Liver (tissue), 3 donors: ENCODE measurements at regions not wholly inside any gene's neighbourhood (a gene's known extent, or its start where the extent isn't known, plus 50 kb on each side); places are given as distances from the start of the nearest gene placed in this dataset.

Experiments
- EGR1 ChIP-seq, 2 donors: IDR thresholded peaks; 2 replicates each; pipeline ENCODE4 v1.6.1; 2016 to 2018; ENCODE audit warnings: antibody characterized with exemption in 2 of 2, low read depth in 2 of 2
- FOXA1 ChIP-seq: IDR thresholded peaks from 2 replicates; pipeline ENCODE4 v1.6.1; 2016; ENCODE audit warnings: antibody characterized with exemption
- GABPA ChIP-seq, 2 donors: IDR thresholded peaks in 1 of 2; conservative IDR thresholded peaks in 1 of 2; 2 replicates each; pipeline ENCODE4 v1.6.1; 2016; ENCODE audit warnings: antibody characterized with exemption in 2 of 2, mild to moderate bottlenecking in 1 of 2, moderate library complexity in 1 of 2
- HNF4A ChIP-seq, 2 donors: conservative IDR thresholded peaks; 2 replicates each; pipeline ENCODE4 v1.6.1; 2016; ENCODE audit warnings: antibody characterized with exemption in 2 of 2, mild to moderate bottlenecking in 2 of 2
- JUND ChIP-seq, 2 donors: IDR thresholded peaks; 2 replicates each; pipeline ENCODE4 v1.6.1; 2016; ENCODE audit warnings: antibody characterized with exemption in 2 of 2
- NR2F2 ChIP-seq: IDR thresholded peaks from 2 replicates; pipeline ENCODE4 v1.6.1; 2016; ENCODE audit warnings: antibody characterized with exemption
- RAD21 ChIP-seq, 2 donors: IDR thresholded peaks; 2 replicates each; pipeline ENCODE4 v1.6.1; 2016; ENCODE audit warnings: antibody characterized with exemption in 2 of 2, mild to moderate bottlenecking in 2 of 2
- RXRA ChIP-seq, 2 donors: IDR thresholded peaks; 2 replicates each; pipeline ENCODE4 v1.6.1; 2017 to 2018; ENCODE audit warnings: antibody characterized with exemption in 2 of 2, mild to moderate bottlenecking in 1 of 2
- TAF1 ChIP-seq: conservative IDR thresholded peaks from 2 replicates; pipeline ENCODE4 v1.6.1; 2016; ENCODE audit warnings: antibody characterized with exemption, mild to moderate bottlenecking
- YY1 ChIP-seq: IDR thresholded peaks from 2 replicates; pipeline ENCODE4 v1.6.1; 2016; ENCODE audit warnings: antibody characterized with exemption, mild to moderate bottlenecking
- ZBTB33 ChIP-seq: IDR thresholded peaks from 2 replicates; pipeline ENCODE4 v1.6.1; 2016; ENCODE audit warnings: antibody characterized with exemption
- TF ChIP-seq, protein P1 (sequence below): fragments of 150-350 bp; IDR thresholded peaks from 2 replicates; pipeline ENCODE4 v1.5.1; 2017; ENCODE audit warnings: improper control_type of control experiment, low read depth, low read length; ENCODE audit not compliant: missing input control
- TF ChIP-seq, protein P2 (sequence below): IDR thresholded peaks from 2 replicates; pipeline ENCODE4 v1.6.1; 2016; ENCODE audit warnings: antibody characterized with exemption
- TF ChIP-seq, protein P3 (sequence below): IDR thresholded peaks from 2 replicates; pipeline ENCODE4 v1.6.1; 2016; ENCODE audit warnings: antibody characterized with exemption
- donor health status: healthy.
- donor health status: healthy.

DNA sequence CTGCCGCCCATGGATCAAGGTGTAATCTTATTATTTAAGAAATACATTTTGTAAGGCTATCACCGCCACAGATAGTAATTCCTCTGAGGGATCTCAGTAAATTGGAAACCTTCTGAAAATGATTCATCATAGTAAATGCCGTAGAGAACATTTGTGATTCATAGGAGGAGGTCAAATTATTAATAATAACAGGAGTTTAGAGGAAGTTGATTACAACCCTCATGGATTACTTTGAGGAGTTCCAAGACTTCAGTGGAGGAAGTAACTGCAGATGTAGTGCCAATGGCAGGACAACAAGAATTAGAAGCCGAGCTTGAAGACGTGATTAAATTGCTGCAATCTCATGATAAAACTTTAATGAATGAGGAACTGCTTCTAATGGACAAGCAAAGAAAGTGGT lies 280.1 kb downstream of the PTPRC start:
- TF ChIP-seq, protein P1, sequence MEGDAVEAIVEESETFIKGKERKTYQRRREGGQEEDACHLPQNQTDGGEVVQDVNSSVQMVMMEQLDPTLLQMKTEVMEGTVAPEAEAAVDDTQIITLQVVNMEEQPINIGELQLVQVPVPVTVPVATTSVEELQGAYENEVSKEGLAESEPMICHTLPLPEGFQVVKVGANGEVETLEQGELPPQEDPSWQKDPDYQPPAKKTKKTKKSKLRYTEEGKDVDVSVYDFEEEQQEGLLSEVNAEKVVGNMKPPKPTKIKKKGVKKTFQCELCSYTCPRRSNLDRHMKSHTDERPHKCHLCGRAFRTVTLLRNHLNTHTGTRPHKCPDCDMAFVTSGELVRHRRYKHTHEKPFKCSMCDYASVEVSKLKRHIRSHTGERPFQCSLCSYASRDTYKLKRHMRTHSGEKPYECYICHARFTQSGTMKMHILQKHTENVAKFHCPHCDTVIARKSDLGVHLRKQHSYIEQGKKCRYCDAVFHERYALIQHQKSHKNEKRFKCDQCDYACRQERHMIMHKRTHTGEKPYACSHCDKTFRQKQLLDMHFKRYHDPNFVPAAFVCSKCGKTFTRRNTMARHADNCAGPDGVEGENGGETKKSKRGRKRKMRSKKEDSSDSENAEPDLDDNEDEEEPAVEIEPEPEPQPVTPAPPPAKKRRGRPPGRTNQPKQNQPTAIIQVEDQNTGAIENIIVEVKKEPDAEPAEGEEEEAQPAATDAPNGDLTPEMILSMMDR, result no peak
- TF ChIP-seq GABPA (IDR thresholded peaks at IDR 0.05 in 1 of 2, conservative IDR thresholded peaks at IDR 0.05 in 1 of 2), result no peak
- no peak for TF ChIP-seq JUND (IDR thresholded peaks at IDR 0.05)
- no peak for TF ChIP-seq RAD21 (IDR thresholded peaks at IDR 0.05)
- no peak for TF ChIP-seq EGR1 (IDR thresholded peaks at IDR 0.05; ENCODE audit: low read depth in 2 of 2)
- no peak for TF ChIP-seq TAF1
- TF ChIP-seq NR2F2, result no peak
- TF ChIP-seq, protein P2, sequence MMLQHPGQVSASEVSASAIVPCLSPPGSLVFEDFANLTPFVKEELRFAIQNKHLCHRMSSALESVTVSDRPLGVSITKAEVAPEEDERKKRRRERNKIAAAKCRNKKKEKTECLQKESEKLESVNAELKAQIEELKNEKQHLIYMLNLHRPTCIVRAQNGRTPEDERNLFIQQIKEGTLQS, result no peak
- TF ChIP-seq, protein P3, sequence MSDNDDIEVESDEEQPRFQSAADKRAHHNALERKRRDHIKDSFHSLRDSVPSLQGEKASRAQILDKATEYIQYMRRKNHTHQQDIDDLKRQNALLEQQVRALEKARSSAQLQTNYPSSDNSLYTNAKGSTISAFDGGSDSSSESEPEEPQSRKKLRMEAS, result no peak
- no peak for TF ChIP-seq ZBTB33
- TF ChIP-seq YY1, result no peak
- no peak for TF ChIP-seq RXRA (IDR thresholded peaks at IDR 0.05)
- TF ChIP-seq FOXA1, result no peak
- TF ChIP-seq HNF4A (conservative IDR thresholded peaks at IDR 0.05), result no peak
